GM19452 (cell line): ENCODE measurements at regions not wholly inside any gene's neighbourhood (a gene's known extent, or its start where the extent isn't known, plus 50 kb on each side); places are given as distances from the start of the nearest gene placed in this dataset.
"Not testable (repeated sequence)": the region's sequence is repeated elsewhere in the genome, so short reads cannot be mapped to it uniquely, and the experiment has no call there.

Source experiments
- ATAC-seq: cut with Tn5 transposase; IDR thresholded peaks from one replicate; pipeline ENCODE4 v1.9.1; 2021; ENCODE audit not compliant: unreplicated experiment

DNA sequence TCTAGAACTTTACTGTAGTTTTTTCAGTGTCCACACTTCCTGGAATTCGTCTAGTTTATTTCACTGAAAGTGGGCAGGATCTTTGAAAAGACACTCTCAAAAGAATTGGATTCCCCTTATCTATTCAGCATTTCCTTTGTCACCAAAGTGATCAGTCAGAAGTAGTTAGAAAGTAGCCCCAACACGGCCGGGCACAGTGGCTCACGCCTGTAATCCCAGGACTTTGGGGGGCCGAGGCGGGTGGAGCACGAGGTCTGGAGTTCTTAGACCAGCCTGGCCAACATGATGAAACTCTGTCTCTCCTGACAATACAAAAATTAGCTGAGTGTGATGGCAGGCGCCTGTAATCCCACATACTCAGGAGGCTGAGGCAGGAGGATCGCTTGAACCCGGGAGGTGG, 69.0 kb upstream of the KMT2C start:
- ATAC-seq: no peak

DNA sequence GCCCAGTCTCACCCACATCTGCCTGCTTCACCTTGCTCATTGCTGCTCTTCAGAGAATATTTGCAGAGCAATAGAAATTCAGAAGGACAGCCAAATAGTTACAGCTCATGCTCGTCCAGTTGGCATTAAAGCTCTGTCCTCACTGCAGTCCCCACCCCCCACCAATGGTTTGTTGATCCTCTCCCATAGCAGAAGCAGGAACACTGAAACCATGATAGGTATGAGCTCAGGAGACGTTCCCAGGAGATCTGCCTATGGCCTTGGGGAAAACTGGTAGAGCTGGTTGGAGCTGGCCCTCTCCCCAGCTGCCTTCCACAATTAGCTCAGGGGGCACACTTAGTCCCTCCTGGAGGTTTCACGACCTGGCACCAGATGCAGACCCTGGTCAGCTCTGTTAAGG, 68.6 kb upstream of the KMT2C start:
- ATAC-seq: no peak

GRCh38 chr7:152502813-152503790, 67.3 kb upstream of the KMT2C start:
- ATAC-seq: no peak

- no peak for ATAC-seq
Observed at GRCh38 chr7:152501506-152501905, 65.7 kb upstream of the KMT2C start.

DNA sequence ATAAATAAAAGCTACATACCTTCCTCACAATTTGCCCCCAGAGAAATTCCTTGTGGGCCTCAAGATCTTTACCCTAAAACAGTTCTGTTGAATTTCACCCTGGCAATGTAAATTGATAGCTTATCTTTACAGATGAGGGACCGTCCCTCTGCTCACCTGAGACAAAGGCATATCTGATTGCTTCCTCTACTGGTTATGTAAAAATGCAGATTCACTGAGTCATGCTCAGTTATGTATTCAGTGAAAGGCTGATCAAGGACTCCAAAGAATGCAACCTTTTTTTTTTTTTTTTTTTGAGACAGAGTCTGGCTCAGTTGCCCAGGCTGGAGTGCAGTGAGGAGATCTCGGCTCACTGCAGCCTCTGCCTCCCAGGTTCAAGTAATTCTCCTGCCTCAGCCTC, 64.2 kb upstream of the KMT2C start:
- not testable (repeated sequence) for ATAC-seq

DNA sequence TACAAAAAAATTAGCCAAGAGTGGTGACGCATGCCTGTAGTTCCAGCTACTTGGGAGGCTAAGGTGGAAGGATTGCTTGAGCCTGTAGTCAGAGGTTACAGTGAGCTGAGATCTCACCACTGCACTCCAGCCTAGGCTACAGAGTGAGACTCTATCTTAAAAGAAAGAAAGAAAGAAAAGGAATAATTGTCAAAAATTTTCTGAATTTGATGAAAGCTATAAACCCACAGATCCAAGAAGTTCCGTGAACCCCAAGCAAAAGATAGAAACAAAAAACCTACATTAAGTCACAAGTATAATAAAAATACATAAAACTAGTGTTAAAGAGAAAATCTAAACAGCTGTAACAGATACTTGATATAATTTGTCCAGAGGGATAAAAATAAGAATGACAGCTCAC, 60.1 kb upstream of the KMT2C start:
- ATAC-seq: no peak

GRCh38 chr7:152492952-152493351, 57.1 kb upstream of the KMT2C start:
- no peak for ATAC-seq

DNA sequence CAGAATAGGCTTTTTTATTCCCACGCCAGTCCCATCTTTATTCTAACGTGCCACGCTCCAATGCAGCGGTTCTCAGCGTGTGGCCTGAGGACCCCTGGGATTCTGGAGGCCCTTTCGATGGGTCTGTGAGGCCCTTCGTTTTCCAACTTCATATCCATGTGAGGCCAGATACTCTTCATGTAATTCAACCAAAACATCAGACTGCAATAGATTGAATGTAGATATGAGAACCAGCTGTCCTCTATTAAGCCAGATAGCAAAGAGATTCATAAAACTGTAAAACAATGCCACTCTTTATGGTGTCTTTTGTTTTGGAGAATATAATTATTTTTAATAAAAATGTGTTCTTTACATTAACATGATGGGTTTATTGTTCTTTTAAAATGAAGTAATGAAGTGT, 53.2 kb upstream of the KMT2C start:
- ATAC-seq: no peak

DNA sequence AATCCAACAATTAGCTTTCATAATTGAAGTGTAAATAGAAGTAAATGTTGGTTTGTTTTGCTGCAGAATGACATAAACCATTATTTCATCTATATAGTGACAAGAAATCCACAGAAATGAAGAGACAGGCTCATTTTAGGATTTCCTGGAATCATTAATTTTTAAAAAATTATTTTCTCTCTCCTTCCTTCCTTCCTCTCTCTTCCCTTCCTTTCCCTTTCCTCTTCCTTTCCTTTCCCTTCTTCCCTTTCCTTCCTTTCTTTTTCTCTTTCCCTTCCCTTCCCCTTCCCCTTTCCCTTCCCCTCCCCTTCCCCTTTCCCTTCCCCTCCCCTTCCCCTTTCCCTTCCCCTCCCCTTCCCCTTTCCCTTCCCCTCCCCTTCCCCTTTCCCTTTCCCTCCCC, 51.2 kb upstream of the KMT2C start:
- no peak for ATAC-seq

- ATAC-seq: no peak
Observed at GRCh38 chr7:152485826-152486225, 50.0 kb upstream of the KMT2C start.
